CD4-positive, alpha-beta T cell treated with Interleukin-12 subunit alpha and Interleukin-12 subunit beta, for 1 hour (primary cell): ENCODE measurements at regions not wholly inside any gene's neighbourhood (a gene's known extent, or its start where the extent isn't known, plus 50 kb on each side); places are given as distances from the start of the nearest gene placed in this dataset.

Source experiments
- DNase-seq: peaks from one replicate; pipeline ENCODE4 v3.0.0-alpha.2; 2020

GRCh38 chr2:48108455-48108854 lies 202.2 kb upstream of the FBXO11 start:
- DNase-seq: no peak

DNA sequence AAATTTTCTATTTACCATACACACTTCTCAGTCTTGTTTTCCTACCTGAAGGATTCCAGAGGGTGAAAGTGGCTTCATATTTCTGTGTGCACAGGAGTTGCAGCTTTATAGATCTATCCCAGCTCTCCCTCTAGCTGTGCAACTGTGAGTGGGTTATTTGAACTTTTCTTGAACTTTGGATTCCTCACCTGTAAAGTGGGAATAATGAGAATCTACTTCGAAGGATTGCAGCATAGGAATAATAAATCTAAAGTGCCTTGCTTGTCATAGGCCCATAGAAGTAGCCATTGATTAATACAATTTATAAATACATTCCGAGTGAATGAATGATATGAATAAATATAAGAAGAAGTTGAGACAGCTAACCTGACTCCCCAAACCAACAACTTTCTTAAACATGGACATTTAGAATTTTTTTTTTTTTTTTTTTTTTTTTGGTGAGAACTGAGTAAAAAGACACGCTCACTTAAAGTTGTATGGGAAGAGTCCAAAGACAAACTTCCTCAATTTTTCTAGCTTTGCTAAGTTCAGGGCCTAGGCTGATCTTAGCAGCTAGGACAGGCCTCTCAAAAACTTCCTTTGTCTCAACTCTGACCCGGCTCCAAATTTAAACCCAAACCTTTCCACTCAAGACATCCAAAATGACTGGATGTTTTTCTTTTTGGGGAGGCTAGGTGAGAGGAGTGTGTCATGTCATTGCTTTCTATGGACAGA lies 203.3 kb upstream of the FBXO11 start:
- no peak for DNase-seq

DNA sequence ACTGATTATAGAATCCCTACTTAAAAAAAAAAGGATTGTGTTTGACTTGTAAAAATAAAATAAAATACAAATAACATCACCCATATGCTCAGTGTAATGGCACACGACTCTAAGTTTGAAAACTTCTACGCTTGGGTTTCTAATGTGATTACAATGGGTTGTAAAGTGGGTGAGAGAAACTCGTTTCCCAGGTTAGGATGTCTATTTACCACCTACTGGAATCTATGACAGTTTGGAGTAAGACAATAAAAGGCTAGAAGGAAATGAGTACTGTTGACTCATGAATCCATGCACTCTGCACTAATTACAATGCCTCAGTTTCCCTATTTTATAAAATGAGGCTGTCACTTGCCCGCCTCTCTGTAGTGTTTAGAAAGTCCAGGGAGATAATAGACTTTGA lies 204.0 kb upstream of the FOXN2 start:
- no peak for DNase-seq

DNA sequence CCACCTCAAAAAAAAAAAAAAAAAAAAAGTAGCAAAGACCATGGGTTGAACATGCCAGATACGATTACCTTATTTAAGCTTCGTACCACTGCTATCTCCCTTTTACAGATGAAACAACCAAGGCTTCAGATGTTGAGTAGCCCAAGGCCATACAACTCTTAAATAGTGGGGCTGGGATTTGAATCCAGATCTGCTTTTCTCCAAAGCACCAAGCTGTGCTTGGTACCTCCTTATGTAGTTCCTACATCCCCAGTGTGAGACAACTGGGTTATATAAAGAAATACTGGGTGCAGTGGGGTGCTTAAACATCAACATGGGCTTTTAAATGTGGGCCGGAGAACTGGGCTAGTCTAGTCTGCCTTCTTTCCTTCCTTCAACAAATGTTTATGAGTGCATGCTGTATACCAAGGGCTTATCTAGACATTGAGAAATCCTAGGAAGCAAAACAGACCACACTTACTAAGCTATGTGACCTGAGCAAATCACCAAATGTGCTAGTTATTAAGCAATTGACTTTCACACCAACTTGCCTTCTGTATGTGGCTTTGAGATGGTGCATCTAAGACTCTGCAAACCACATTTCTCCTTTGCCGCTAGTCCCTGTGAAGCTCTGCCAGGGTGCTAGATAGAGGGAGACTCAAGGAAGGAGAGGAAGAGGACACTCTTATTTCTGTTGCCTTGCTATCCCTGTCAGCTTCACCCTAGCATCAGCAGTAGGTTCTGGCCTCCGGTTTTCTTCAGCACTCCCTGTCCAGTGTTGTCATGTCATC lies 201.4 kb upstream of the FOXN2 start:
- DNase-seq: no peak

DNA sequence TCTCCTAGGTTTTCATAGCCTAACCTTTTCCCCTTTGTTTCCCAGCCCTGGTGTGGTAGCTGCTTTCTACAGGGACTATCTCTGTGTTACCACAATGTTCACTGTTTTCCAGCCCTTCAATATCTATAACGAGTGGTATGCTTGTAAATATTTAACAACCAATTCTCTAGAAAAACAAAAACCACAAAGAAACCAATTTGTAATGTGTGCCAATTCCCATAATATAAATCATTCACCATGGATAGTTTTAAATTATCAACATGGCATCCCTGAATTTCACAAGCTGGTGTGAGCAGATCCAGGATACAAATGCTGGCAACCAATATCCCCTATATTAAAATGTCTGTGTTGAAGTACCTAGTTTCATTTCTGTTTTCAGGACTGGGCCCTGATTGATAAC lies 200.7 kb upstream of the FOXN2 start:
- no peak for DNase-seq

DNA sequence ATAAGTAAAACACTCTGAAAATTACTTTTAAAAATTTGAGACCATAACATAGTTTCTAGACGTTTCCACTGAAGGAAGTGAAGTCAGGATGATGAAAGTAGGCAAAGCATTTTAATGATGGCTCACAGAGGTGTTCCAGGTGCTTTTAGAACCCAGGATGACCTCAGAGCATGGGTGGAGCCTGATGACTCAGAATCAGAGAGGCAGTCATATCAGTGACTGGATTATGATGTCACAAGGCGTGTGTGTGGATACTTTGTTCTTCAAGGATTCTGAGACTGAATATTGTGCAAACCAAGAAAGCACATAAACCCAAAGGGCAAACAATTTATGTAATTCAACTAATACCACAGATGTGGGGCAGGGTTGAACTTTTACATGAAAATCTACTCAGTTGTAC lies 200.2 kb upstream of the FOXN2 start:
- DNase-seq: peak; percentile 24

- DNase-seq: no peak
Measured at GRCh38 chr2:48116497-48116896, 198.0 kb upstream of the FOXN2 start.

- no peak for DNase-seq
Measured at GRCh38 chr2:48118895-48119294, 195.6 kb upstream of the FOXN2 start.

GRCh38 chr2:48120112-48120511 lies 194.4 kb upstream of the FOXN2 start:
- no peak for DNase-seq

DNA sequence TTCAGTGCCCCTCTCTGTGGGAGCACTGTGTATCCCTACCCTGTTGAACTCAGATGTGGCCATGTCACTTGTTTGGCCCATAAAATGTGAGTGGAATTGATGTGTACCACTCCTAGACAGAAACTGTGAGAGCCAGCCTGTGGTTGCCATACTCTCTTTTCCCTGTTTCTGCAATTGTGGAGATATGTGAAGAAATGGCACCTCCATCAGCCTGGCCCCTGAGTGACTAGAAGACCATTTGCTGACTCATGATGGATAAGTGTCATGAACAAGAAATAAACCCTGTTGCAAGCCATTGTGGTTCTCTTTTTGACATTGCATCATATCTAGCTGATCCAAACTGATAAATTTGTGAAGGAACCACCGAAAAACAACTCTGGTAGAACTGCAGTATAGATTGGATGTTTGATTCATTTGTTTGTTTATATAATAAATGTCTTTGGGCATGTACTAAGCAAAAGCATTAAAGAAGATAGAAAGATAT lies 193.7 kb upstream of the FOXN2 start:
- DNase-seq: no peak

DNA sequence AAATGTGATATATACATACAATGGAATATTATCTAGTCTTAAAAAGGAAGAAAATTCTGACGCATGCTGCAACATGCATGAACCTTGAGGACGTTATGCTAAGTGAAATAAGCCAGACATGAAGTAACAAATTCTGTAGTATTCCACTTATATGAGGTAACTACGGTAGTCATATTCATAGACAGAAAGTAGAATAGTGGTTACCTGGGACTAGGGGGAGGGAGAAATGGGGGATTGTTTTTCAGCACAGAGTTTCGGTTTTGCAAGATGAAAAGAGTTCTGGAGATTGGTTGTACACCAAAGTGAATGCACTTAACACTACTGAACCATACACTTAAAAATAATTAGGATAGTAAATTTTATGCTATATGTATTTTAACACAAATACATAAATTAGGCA lies 192.3 kb upstream of the FOXN2 start:
- DNase-seq: no peak

- DNase-seq: no peak
Measured at GRCh38 chr2:48124592-48124991, 189.9 kb upstream of the FOXN2 start.

- DNase-seq: no peak
Measured at GRCh38 chr2:48126162-48126561, 188.3 kb upstream of the FOXN2 start.

DNA sequence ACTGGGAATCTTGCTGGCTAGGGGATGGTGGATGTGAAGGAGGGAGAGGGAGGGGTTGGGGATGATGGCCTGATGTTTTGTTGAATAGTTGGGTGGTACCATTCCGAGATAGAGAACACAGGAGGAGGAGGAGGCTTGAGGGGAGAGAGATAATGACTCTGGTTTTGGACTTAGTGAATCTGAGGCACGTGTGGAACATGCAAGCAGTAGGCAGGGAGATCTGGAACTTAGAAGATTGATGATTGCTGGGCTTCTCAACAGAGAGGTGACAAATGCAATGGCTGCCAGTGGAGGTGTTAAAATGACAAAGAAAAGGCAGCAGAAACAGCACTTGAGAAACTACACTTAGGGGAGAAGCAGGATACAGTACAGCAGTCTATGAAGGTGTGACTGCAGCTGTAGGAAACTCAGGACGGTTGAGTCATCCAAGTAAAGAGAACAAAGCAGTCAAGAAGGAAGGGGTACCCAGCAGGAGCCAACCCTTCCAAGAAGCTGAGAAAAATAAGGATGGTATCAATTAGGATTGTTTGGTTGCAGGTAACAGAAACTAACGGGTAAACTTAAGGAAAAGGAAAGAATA lies 186.8 kb upstream of the FOXN2 start:
- no peak for DNase-seq

DNA sequence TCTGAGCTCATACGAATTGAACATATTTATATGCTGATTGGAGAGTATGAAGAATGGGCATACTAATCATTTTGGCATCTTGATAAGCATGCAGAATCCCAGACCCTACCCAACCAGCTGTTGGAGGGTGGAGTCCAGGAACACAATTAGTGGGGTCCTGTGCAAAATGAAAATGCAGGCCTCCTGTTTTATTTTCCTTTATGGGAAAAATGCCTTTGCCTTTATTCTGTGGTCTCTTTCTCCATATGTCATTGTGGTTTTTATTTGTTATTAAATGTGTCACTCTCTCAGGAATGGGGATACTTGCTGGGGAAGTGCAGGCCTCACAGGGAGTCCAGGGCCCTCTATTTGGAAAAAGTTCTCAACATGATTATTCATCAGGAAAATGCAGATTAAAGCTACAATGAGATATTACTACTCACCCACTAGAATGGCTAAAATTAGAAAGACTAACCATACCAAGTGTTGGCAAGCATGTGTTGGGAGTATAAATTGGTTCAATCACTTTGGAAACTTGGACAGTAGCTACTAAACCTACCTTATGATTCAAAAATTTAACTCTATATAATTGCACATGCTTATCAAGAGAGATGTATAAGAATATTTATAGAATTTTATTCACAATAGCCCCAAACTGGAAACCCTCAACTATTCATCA lies 185.1 kb upstream of the FOXN2 start:
- DNase-seq: no peak

GRCh38 chr2:48131539-48132270 lies 182.8 kb upstream of the FOXN2 start:
- DNase-seq: peak; percentile 43

- DNase-seq: no peak
Measured at GRCh38 chr2:48132271-48132625, 182.2 kb upstream of the FOXN2 start.

- no peak for DNase-seq
Measured at GRCh38 chr2:48134704-48135103, 179.8 kb upstream of the FOXN2 start.

GRCh38 chr2:48135797-48136196 lies 178.7 kb upstream of the FOXN2 start:
- no peak for DNase-seq

DNA sequence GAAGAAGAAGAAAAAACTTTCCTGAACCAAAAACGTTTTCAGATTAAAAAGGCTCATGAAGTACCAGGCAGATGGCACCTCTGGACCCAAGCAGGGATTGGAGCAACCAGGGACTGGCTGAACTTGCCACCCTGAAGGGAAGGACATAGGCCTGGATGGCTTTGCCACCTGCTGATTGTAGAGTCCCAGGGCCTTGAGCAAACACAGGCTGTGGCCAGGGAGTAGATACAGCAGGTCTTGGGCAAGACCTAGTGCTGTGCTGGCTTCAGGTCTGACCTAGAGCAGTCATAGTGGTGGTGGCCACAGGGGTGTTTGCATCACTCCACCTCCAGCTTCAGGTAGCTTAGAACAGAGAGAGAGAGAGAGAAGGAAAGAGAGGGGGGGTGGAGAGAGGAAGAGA lies 176.7 kb upstream of the FOXN2 start:
- DNase-seq: no peak

DNA sequence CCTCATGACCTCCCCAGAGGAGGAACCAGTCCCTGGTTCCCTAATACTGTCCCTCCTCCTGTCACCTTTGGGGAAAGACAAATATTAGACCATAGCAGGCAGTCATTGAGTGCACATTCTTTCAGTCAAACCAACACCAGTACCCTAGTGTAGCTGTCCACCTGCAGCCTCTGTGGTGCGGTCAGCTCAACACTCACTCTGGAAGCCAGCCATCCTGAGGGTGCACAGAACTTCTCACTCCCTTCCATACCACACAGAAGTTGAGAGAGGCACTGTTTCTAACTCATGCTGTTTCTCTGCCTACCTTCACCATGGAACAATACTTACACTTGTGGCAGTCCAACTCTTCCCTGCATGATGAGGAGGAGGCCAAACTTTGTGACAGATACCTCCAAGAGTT lies 175.6 kb upstream of the FOXN2 start:
- no peak for DNase-seq

- no peak for DNase-seq
Measured at GRCh38 chr2:48140586-48140985, 173.9 kb upstream of the FOXN2 start.

DNA sequence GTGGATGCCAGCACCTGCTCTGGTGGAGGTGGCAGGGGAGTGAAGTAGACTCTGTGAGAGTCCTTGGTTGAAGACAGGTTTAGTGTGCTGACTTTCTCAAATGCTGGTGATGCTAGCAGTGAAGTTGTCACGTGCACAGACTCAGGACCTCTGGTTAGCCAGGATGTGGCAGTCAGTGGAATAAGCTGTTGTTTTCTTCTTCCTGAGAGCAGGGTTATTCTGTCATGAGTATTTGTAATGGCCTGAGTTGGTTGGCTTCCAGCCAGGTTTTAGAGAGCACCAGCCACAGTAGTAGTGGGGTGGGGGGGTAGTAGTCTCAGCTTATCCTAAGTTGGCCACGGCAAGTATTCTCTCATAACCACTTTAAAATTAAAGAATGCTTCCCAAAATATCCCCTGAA lies 169.7 kb upstream of the FOXN2 start:
- peak; percentile 6 for DNase-seq
